ENCODE measurements at regions not wholly inside any gene's neighbourhood (a gene's known extent, or its start where the extent isn't known, plus 50 kb on each side); places are given as distances from the start of the nearest gene placed in this dataset.

GRCh38 chr13:30132623-30133553, 174.5 kb downstream of the KATNAL1 start:
- peak; percentile 96 for TF ChIP-seq CTCF (IDR thresholded peaks at IDR 0.05; ENCODE audit: borderline replicate concordance, extremely low read depth, low read length, poor library complexity, severe bottlenecking)
- no peak for TF ChIP-seq EZH2 (IDR thresholded peaks at IDR 0.05; ENCODE audit: borderline replicate concordance, low read depth, low read length, severe bottlenecking)
